ENCODE measurements at regions not wholly inside any gene's neighbourhood (a gene's known extent, or its start where the extent isn't known, plus 50 kb on each side); places are given as distances from the start of the nearest gene placed in this dataset.

- TF ChIP-seq SP4 (IDR thresholded peaks at IDR 0.05; ENCODE audit: low read length) (no peak), SP1 (IDR thresholded peaks at IDR 0.05; ENCODE audit: low read depth, low read length) (no peak), EZH2 (IDR thresholded peaks at IDR 0.05; ENCODE audit: low read depth, low read length, severe bottlenecking) (no peak), CTBP2 (IDR thresholded peaks at IDR 0.05; ENCODE audit: borderline replicate concordance, insufficient read depth, insufficient read length, low read length) (no peak)
- TF ChIP-seq, protein P1, sequence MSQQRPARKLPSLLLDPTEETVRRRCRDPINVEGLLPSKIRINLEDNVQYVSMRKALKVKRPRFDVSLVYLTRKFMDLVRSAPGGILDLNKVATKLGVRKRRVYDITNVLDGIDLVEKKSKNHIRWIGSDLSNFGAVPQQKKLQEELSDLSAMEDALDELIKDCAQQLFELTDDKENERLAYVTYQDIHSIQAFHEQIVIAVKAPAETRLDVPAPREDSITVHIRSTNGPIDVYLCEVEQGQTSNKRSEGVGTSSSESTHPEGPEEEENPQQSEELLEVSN (IDR thresholded peaks at IDR 0.05): no peak
- TF ChIP-seq, protein P2, sequence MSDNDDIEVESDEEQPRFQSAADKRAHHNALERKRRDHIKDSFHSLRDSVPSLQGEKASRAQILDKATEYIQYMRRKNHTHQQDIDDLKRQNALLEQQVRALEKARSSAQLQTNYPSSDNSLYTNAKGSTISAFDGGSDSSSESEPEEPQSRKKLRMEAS (IDR thresholded peaks at IDR 0.05): no peak
These were observed 85.3 kb upstream of the GALNT2 start for GRCh38 chr1:229981736-229982135.
